K562 (cell line): ENCODE measurements at regions not wholly inside any gene's neighbourhood (a gene's known extent, or its start where the extent isn't known, plus 50 kb on each side); places are given as distances from the start of the nearest gene placed in this dataset.
A peak's percentile ranks its signal among the peaks of the same experiment; 100 is the strongest.

Experiments
- ATAC-seq: fragments of 200-7000 bp; cut with Tn5 transposase; 3 replicates; pipeline ENCODE4 v1.9.1; 2020; ENCODE audit warnings: moderate library complexity
- BruUV-seq: library from RNA; stranded (reverse); fragments of 400-500 nt; replicated peaks from 2 replicates; lab custom pipeline; 2021; lab: Mats Ljungman, UMichigan
- CTCF ChIA-PET: fragments of 300-600 bp; formaldehyde crosslinking; extraction: SDS; loops from one replicate; lab custom pipeline; 2021; ENCODE audit warnings: low intra/inter-chr PET ratio; lab: Yijun Ruan, JAX
- POLR2A ChIA-PET: fragments of 300-600, 350-650 bp; sonication (Branson Sonifier 250); formaldehyde crosslinking; extraction: SDS; loops from one replicate; lab custom pipeline; 2021; ENCODE audit warnings: antibody characterized with exemption, inconsistent platforms; lab: Yijun Ruan, JAX
- DNase-seq, 4 experiments: peaks; one replicate each; pipeline versions ENCODE4 v3.0.0 to v3.0.0-alpha.2; 2011 to 2018; ENCODE audit warnings: low spot score in 3 of 4, mixed read lengths in 3 of 4; ENCODE audit errors: extremely low read depth in 1 of 4
- FAIRE-seq: peaks from 2 replicates; lab custom pipeline; 2011; peaks lifted over from hg19 to GRCh38; lab: Jason Lieb, UNC
- H2AFZ ChIP-seq: 2 replicates; pipeline ENCODE4 v1.6.0; 2011; ENCODE audit warnings: low read depth, low read length, control low read depth, inconsistent platforms
- H3K27ac ChIP-seq: fragments of 200-600 bp; 3 replicates; pipeline ENCODE4 v1.8.0; 2011; ENCODE audit warnings: low read depth, mild to moderate bottlenecking, control low read depth, inconsistent platforms, low read length, moderate library complexity, mixed read lengths; ENCODE audit errors: extremely low read depth
- H3K27me3 ChIP-seq, 2 experiments: fragments of 300-600 bp in 1 of 2; 2 replicates in 1 of 2; 3 replicates in 1 of 2; pipeline versions ENCODE4 v1.6.0 to v1.8.0; 2011; ENCODE audit warnings: inconsistent platforms in 2 of 2, low read length in 2 of 2, mild to moderate bottlenecking in 1 of 2, mixed read lengths in 1 of 2, moderate library complexity in 1 of 2; ENCODE audit not compliant: control insufficient read depth in 2 of 2, insufficient read depth in 2 of 2
- H3K36me3 ChIP-seq: fragments of 300-600 bp; 3 replicates; pipeline ENCODE4 v1.8.0; 2011; ENCODE audit warnings: mild to moderate bottlenecking, low read length, inconsistent platforms; ENCODE audit not compliant: control insufficient read depth, insufficient read depth
- H3K4me1 ChIP-seq, 2 experiments: fragments of 200-600 bp in 1 of 2; replicated peaks in 1 of 2; 2 replicates in 1 of 2; 3 replicates in 1 of 2; pipeline versions ENCODE4 v1.5.1 to v1.8.0; 2011; ENCODE audit warnings: inconsistent platforms in 2 of 2, low read length in 2 of 2, mild to moderate bottlenecking in 1 of 2, mixed read lengths in 1 of 2, moderate library complexity in 1 of 2; ENCODE audit not compliant: control insufficient read depth in 2 of 2, insufficient read depth in 2 of 2
- H3K4me2 ChIP-seq: 2 replicates; pipeline ENCODE4 v1.6.1; 2011; ENCODE audit warnings: low read length, control low read depth, inconsistent platforms, mixed read lengths; ENCODE audit not compliant: insufficient read depth
- H3K4me3 ChIP-seq: fragments of 200-600 bp; sonication (generic), shearing (Covaris generic); 2 replicates; pipeline ENCODE4 v1.5.1; 2016; ENCODE audit warnings: control low read depth, inconsistent platforms
- H3K79me2 ChIP-seq: fragments of 200-600 bp; 3 replicates; pipeline ENCODE4 v1.8.0; 2011; ENCODE audit warnings: low read length, inconsistent platforms; ENCODE audit not compliant: control insufficient read depth, insufficient read depth
- H3K9ac ChIP-seq, 2 experiments: 2 replicates each; pipeline versions ENCODE4 v1.6.0 to v1.6.1; 2011; ENCODE audit warnings: low read depth in 2 of 2, low read length in 2 of 2, control low read depth in 1 of 2, inconsistent platforms in 1 of 2, mild to moderate bottlenecking in 1 of 2, mixed read lengths in 1 of 2; ENCODE audit not compliant: insufficient read depth in 1 of 2
- H3K9me1 ChIP-seq: one replicate; pipeline ENCODE4 v1.6.0; 2011; ENCODE audit warnings: inconsistent platforms, mild to moderate bottlenecking, low read length, moderate library complexity; ENCODE audit not compliant: control insufficient read depth, insufficient read depth
- H3K9me3 ChIP-seq: replicated peaks from 2 replicates; pipeline ENCODE4 v1.5.1; 2011; ENCODE audit warnings: low read depth, low read length, inconsistent platforms; ENCODE audit not compliant: control insufficient read depth, insufficient read depth
- H4K20me1 ChIP-seq: replicated peaks from 2 replicates; pipeline ENCODE4 v1.6.1; 2011; ENCODE audit warnings: low read length, inconsistent platforms, mixed read lengths; ENCODE audit not compliant: control insufficient read depth, insufficient read depth
- DNMT1 ChIP-seq: fragments of 450-650 bp; IDR thresholded peaks from 2 replicates; pipeline ENCODE4 v1.6.1; 2016; ENCODE audit warnings: antibody characterized with exemption, mild to moderate bottlenecking
- FUS ChIP-seq: fragments of 200-400 bp; formaldehyde crosslinking; optimal IDR thresholded peaks from 2 replicates; pipeline ENCODE3; 2017; ENCODE audit warnings: low read depth, low read length
- HDAC1 ChIP-seq, 2 experiments: fragments of 450-650 bp; IDR thresholded peaks; 2 replicates each; pipeline ENCODE4 v1.6.1; 2016 to 2017; ENCODE audit warnings: inconsistent platforms in 1 of 2, mild to moderate bottlenecking in 1 of 2, moderate library complexity in 1 of 2
- HDAC2 ChIP-seq: fragments of 450-650 bp; IDR thresholded peaks from 2 replicates; pipeline ENCODE4 v1.6.1; 2016; ENCODE audit warnings: mild to moderate bottlenecking
- HDAC3 ChIP-seq: fragments of 450-650 bp; IDR thresholded peaks from 2 replicates; pipeline ENCODE4 v1.6.1; 2018; ENCODE audit warnings: borderline replicate concordance, mild to moderate bottlenecking, moderate library complexity; ENCODE audit not compliant: partially characterized antibody
- HNRNPK ChIP-seq: fragments of 200-400 bp; formaldehyde crosslinking; IDR thresholded peaks from one replicate; pipeline ENCODE4 v1.6.1; 2018; ENCODE audit warnings: mild to moderate bottlenecking, low read depth, low read length; ENCODE audit not compliant: poor library complexity, severe bottlenecking
- MAFK ChIP-seq: IDR thresholded peaks from 2 replicates; pipeline ENCODE4 v1.6.1; 2011; ENCODE audit warnings: low read length, improper control_type of control experiment
- MAX ChIP-seq: sonication (generic); formaldehyde crosslinking; IDR thresholded peaks from 2 replicates; pipeline ENCODE4 v1.9.0; 2022; ENCODE audit warnings: mild to moderate bottlenecking, missing genetic modification reagents
- MCM2 ChIP-seq: fragments of 450-650 bp; IDR thresholded peaks from 2 replicates; pipeline ENCODE4 v1.6.1; 2017; ENCODE audit warnings: low read depth, mild to moderate bottlenecking
- MLX ChIP-seq, 2 experiments: fragments of 450-650 bp in 1 of 2; sonication (generic) in 1 of 2; formaldehyde crosslinking; conservative IDR thresholded peaks; 2 replicates each; pipeline versions ENCODE4 v1.4.0 to v1.8.1; 2020 to 2022; ENCODE audit warnings: mild to moderate bottlenecking in 1 of 2, missing genetic modification reagents in 1 of 2
- NUFIP1 ChIP-seq: fragments of 450-650 bp; IDR thresholded peaks from 2 replicates; pipeline ENCODE4 v1.6.1; 2018; ENCODE audit not compliant: partially characterized antibody
- ZC3H8 ChIP-seq: fragments of 450-650 bp; IDR thresholded peaks from 2 replicates; pipeline ENCODE4 v1.6.1; 2017
- ZNF561 ChIP-seq: fragments of 450-650 bp; formaldehyde crosslinking; conservative IDR thresholded peaks from 2 replicates; pipeline ENCODE4 v1.4.0; 2020; ENCODE audit warnings: mild to moderate bottlenecking, moderate library complexity
- WGBS: fragments of 100-300 bp; shearing (Covaris generic); methylation state at CpG from one replicate; pipeline ENCODE4 v1.1.6; 2016; ENCODE audit warnings: low coverage, mixed read lengths; ENCODE audit not compliant: insufficient coverage; ENCODE audit errors: missing lambda C conversion rate; 5-methylcytosine and 5-hydroxymethylcytosine counted together
- in situ Hi-C: fragments of 300-500 bp; cut with MboI; formaldehyde crosslinking; loops from 4 replicates; pipeline ENCODE4 v1.15.0; 2018; ENCODE audit warnings: inconsistent platforms, mixed read lengths
- intact Hi-C: fragments of 100-400 bp; cut with micrococcal nuclease; formaldehyde crosslinking; loops from 2 replicates; pipeline ENCODE4 v1.14.2; 2022
- TF ChIP-seq, protein P1 (sequence below): conservative IDR thresholded peaks from 2 replicates; pipeline ENCODE4 v1.6.1; 2011; ENCODE audit warnings: low read depth, mild to moderate bottlenecking, low read length; ENCODE audit not compliant: control insufficient read depth
- TF ChIP-seq, protein P2 (sequence below): fragments of 450-650 bp; IDR thresholded peaks from 2 replicates; pipeline ENCODE4 v1.6.1; 2016; ENCODE audit warnings: missing biosample characterization, missing genetic modification characterization

DNA sequence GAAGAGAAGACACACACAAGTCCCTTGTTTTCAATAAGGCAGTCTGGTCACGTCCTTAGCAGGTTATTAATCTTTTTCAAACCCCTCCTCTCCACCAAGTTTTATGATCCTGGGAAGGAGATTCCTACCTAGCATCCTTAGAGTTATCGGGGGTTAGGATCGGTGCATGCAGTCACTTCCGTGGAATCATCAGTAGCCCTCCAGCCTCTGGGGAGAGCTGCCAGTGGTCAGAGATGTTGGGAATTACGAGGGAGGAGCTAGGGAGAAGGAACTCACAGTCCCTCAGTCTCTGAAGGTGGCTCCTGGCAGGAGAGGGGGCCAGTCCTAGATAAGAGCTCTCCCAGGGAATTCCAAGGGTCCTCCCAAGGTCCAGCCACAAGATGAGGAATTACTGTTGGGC is 57.7 kb upstream of the ATP5PO start:
- POLR2A ChIA-PET, result interaction anchor here (0.7 to 1.1 kb wide), 3 partner anchors 16 to 123 kb away, joined by 3 read pairs; no protein-coding TSS in a partner anchor
- in situ Hi-C loops, result no loop called here
- no peak overlapping the region for H3K27ac ChIP-seq

More for the DNA sequence above, 57.7 kb upstream of the ATP5PO start:
- ATAC-seq (no peak), DNase-seq (no peak), FAIRE-seq (no peak)
- Histone ChIP-seq H2AFZ (peak overlapping the region; percentile 14; the same call in 1 of the 2 replicates), H3K4me1 (peaks cover 12 to 56% of the 10 kb centered on the region in 2 experiments; a peak in 4 of 5 replicates), H3K27me3 (no peaks in the 10 kb centered on the region), H3K4me2 (no peak overlapping the region), H3K9ac (no peak overlapping the region), H3K4me3 (no peak overlapping the region), H3K9me1 (no peaks in the 10 kb centered on the region), H3K79me2 (no peaks in the 10 kb centered on the region), H3K36me3 (no peaks in the 10 kb centered on the region), H4K20me1 (no peaks in the 10 kb centered on the region), H3K9me3 (no peaks in the 10 kb centered on the region)
- intact Hi-C loops, result loop anchor here (10.0 kb wide), 1 partner anchor 388 kb away; the partner anchor contains the start of gene DONSON
- 53% methylated on average over 5 of the region's 5 CpGs for WGBS
- CTCF ChIA-PET, result no interaction called here
- no TSS peak for BruUV-seq
- no peak for TF ChIP-seq HNRNPK
- no peak for TF ChIP-seq MCM2
- no peak for TF ChIP-seq HDAC3
- TF ChIP-seq MLX (CRISPR knock-in tag; conservative IDR thresholded peaks at IDR 0.05), result no peak
- TF ChIP-seq, protein P1, sequence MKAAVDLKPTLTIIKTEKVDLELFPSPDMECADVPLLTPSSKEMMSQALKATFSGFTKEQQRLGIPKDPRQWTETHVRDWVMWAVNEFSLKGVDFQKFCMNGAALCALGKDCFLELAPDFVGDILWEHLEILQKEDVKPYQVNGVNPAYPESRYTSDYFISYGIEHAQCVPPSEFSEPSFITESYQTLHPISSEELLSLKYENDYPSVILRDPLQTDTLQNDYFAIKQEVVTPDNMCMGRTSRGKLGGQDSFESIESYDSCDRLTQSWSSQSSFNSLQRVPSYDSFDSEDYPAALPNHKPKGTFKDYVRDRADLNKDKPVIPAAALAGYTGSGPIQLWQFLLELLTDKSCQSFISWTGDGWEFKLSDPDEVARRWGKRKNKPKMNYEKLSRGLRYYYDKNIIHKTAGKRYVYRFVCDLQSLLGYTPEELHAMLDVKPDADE, result no peak
- TF ChIP-seq NUFIP1, result no peak
- TF ChIP-seq, protein P2, sequence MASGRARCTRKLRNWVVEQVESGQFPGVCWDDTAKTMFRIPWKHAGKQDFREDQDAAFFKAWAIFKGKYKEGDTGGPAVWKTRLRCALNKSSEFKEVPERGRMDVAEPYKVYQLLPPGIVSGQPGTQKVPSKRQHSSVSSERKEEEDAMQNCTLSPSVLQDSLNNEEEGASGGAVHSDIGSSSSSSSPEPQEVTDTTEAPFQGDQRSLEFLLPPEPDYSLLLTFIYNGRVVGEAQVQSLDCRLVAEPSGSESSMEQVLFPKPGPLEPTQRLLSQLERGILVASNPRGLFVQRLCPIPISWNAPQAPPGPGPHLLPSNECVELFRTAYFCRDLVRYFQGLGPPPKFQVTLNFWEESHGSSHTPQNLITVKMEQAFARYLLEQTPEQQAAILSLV, result no peak
- no peak for TF ChIP-seq HDAC2
- TF ChIP-seq MAFK, result no peak
- TF ChIP-seq FUS, result no peak
- TF ChIP-seq ZNF561, result no peak
- TF ChIP-seq HDAC1 (IDR thresholded peaks at IDR 0.05), result no peak
- no peak for TF ChIP-seq DNMT1
- no peak for TF ChIP-seq MAX (CRISPR knock-in tag)
- no peak for TF ChIP-seq ZC3H8
